ENCODE measurements at regions not wholly inside any gene's neighbourhood (a gene's known extent, or its start where the extent isn't known, plus 50 kb on each side); places are given as distances from the start of the nearest gene placed in this dataset.

GRCh38 chr1:166730299-166730888, 108.9 kb upstream of the POGK start:
- ATAC-seq: no peak
- H3K27ac ChIP-seq: no peak overlapping the region

GRCh38 chr1:166738140-166738539, 101.1 kb upstream of the POGK start:
- ATAC-seq (no peak), DNase-seq (no peak)
- TF ChIP-seq POLR2A (IDR thresholded peaks at IDR 0.05) (no peak), CTCF (IDR thresholded peaks at IDR 0.05 in 4 of 5, conservative IDR thresholded peaks at IDR 0.05 in 1 of 5) (no peak)
- Histone ChIP-seq H3K36me3 (no peaks in the 10 kb centered on the region), H3K27me3 (no peaks in the 10 kb centered on the region), H3K9me3 (no peaks in the 10 kb centered on the region), H3K27ac (no peak overlapping the region), H3K4me1 (no peaks in the 10 kb centered on the region), H3K4me3 (no peak overlapping the region)
- in situ Hi-C loops (cut with MboI; ENCODE audit: low sequenced_read_pairs in 4 of 4) (no loop called here), intact Hi-C loops (cut with DNase I; ENCODE audit: low total_unique reads) (no loop called here)

More at GRCh38 chr1:166730299-166730888, 108.9 kb upstream of the POGK start:
- no peaks in the 10 kb centered on the region for H3K4me1 ChIP-seq
- no peaks in the 10 kb centered on the region for H3K36me3 ChIP-seq
- intact Hi-C loops (cut with DNase I; ENCODE audit: low total_unique reads): no loop called here
- no peak for TF ChIP-seq POLR2A (IDR thresholded peaks at IDR 0.05)
- no peak for DNase-seq
- no peak overlapping the region for H3K4me3 ChIP-seq
- no peaks in the 10 kb centered on the region for H3K27me3 ChIP-seq
- in situ Hi-C loops (cut with MboI; ENCODE audit: low sequenced_read_pairs in 4 of 4): no loop called here
- no peaks in the 10 kb centered on the region for H3K9me3 ChIP-seq

DNA sequence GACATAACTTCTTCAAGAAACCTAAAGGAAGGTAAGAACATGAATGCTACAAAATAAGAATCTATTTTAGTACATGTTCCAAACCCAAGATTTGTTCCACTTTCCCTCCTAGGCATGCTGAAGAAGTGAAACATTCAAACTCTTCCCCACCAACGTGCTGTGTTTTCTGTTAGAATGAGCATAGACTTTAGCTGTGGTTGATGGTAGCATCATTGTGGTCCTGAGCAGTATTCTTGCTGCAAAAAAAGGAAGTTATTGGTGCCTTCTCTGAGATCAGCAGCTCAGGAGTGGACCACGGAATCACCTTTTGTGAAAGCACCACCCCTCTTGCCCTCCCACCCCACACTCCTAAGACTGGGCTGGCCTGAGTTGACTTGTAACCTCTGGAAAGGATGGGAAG, 100.4 kb upstream of the POGK start:
- Histone ChIP-seq H3K27ac (no peak overlapping the region), H3K4me3 (no peak overlapping the region), H3K27me3 (no peaks in the 10 kb centered on the region), H3K9me3 (no peaks in the 10 kb centered on the region), H3K36me3 (no peaks in the 10 kb centered on the region), H3K4me1 (no peaks in the 10 kb centered on the region)
- no peak for TF ChIP-seq POLR2A (IDR thresholded peaks at IDR 0.05)
- TF ChIP-seq CTCF (IDR thresholded peaks at IDR 0.05 in 4 of 5, conservative IDR thresholded peaks at IDR 0.05 in 1 of 5): no peak
- intact Hi-C loops (cut with DNase I; ENCODE audit: low total_unique reads) (no loop called here), in situ Hi-C loops (cut with MboI; ENCODE audit: low sequenced_read_pairs in 4 of 4) (no loop called here)
- no peak for ATAC-seq
- no peak for DNase-seq

DNA sequence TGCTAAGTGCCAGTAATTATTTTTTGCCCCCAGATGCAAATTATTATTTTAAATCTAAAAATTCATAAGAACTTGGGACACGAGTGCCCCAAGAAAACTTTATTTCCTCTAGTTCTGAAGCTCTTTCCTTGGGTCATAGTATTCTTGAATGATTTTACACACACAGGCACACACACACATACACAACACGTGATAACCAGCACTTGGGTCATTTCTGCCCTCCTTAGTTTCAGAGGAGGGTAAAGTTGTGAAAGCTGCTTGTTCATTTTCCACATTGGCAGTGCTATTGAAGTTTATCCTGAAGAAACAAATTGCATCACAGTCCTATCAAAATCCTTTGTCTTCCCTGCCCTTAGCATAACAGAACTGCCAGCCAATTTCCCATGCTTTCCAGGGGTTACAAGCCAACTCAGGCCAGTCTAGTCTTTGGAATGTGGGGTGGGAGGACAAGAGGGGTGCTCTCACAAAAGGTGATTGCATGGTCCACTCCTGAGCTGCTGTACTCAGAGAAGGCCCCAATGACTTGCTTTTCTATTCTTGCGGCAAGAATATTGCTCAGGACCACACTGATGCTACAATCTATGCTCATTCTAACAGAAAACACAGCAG, 98.5 kb upstream of the POGK start:
- ATAC-seq: no peak
- Histone ChIP-seq H3K27me3 (no peaks in the 10 kb centered on the region), H3K36me3 (no peaks in the 10 kb centered on the region), H3K27ac (no peak overlapping the region), H3K9me3 (peaks cover 0 to 5% (median 0%) of the 10 kb centered on the region in 3 donors), H3K4me3 (no peak overlapping the region), H3K4me1 (no peaks in the 10 kb centered on the region)
- no peak for TF ChIP-seq POLR2A (IDR thresholded peaks at IDR 0.05)
- TF ChIP-seq CTCF (IDR thresholded peaks at IDR 0.05 in 4 of 5, conservative IDR thresholded peaks at IDR 0.05 in 1 of 5): no peak
- in situ Hi-C loops (cut with MboI; ENCODE audit: low sequenced_read_pairs in 4 of 4): no loop called here
- no peak for DNase-seq
- intact Hi-C loops (cut with DNase I; ENCODE audit: low total_unique reads): no loop called here

DNA sequence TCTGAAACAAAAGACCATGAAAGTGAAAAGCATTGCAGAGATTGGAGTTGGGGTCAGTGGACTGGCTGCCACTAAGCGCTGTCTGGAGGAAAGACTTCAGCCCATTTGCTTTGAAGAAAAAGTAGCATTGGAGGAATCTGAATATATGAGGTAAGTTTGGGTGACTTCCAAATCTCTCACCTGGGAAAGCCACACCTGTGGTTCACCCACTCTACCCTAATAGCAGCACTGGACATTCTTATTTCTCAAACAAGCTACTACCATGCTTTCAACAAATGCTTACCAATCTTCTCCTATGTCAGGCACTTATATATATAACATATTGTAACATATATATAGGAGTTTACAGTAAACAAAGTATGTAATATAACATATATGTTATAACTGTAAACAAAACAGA, 76.0 kb upstream of the POGK start:
- DNase-seq (no peak), ATAC-seq (no peak)
- Histone ChIP-seq H3K36me3 (no peaks in the 10 kb centered on the region), H3K4me3 (no peak overlapping the region), H3K27ac (no peak overlapping the region), H3K9me3 (no peaks in the 10 kb centered on the region), H3K4me1 (no peaks in the 10 kb centered on the region), H3K27me3 (no peaks in the 10 kb centered on the region)
- in situ Hi-C loops (cut with MboI; ENCODE audit: low sequenced_read_pairs in 4 of 4): no loop called here
- TF ChIP-seq CTCF (IDR thresholded peaks at IDR 0.05 in 4 of 5, conservative IDR thresholded peaks at IDR 0.05 in 1 of 5) (no peak), POLR2A (IDR thresholded peaks at IDR 0.05) (no peak)
- intact Hi-C loops (cut with DNase I; ENCODE audit: low total_unique reads): no loop called here

All from gastrocnemius medialis (tissue), 4 donors.